HepG2 (cell line): ENCODE measurements at regions not wholly inside any gene's neighbourhood (a gene's known extent, or its start where the extent isn't known, plus 50 kb on each side); places are given as distances from the start of the nearest gene placed in this dataset.

ENCODE experiments used
- ATAC-seq: fragments of 200-7000 bp; cut with Tn5 transposase; 3 replicates; pipeline ENCODE4 v1.9.1; 2020; ENCODE audit warnings: mild to moderate bottlenecking, moderate library complexity
- BruUV-seq: library from RNA; stranded (reverse); fragments of 400-500 nt; replicated peaks from 2 replicates; lab custom pipeline; 2021; lab: Mats Ljungman, UMichigan
- CTCF ChIA-PET: fragments of 300-600 bp; formaldehyde crosslinking; extraction: SDS; loops from one replicate; lab custom pipeline; 2021; ENCODE audit warnings: low total read pairs, inconsistent platforms, low intra/inter-chr PET ratio; lab: Yijun Ruan, JAX
- POLR2A ChIA-PET: fragments of 350-600 bp; sonication (Branson Sonifier 250); formaldehyde crosslinking; loops from one replicate; lab custom pipeline; 2020; ENCODE audit warnings: antibody characterized with exemption, inconsistent platforms; lab: Yijun Ruan, JAX
- DNase-seq: peaks from one replicate; pipeline ENCODE4 v3.0.0-alpha.2; 2015; ENCODE audit warnings: low spot score
- FAIRE-seq: peaks from 3 replicates; lab custom pipeline; 2011; peaks lifted over from hg19 to GRCh38; lab: Jason Lieb, UNC
- H2AFZ ChIP-seq: one replicate; pipeline ENCODE4 v1.6.1; 2011; ENCODE audit warnings: low read length, inconsistent platforms
- H3K27ac ChIP-seq: fragments of 300-600 bp; 3 replicates; pipeline ENCODE4 v1.8.0; 2011; ENCODE audit warnings: mixed run types, mild to moderate bottlenecking, mixed read lengths, low read length, inconsistent platforms; ENCODE audit not compliant: insufficient read depth; ENCODE audit errors: extremely low read length
- H3K27me3 ChIP-seq, 2 experiments: fragments of 200-600 bp in 1 of 2; 2 replicates in 1 of 2; 3 replicates in 1 of 2; pipeline versions ENCODE4 v1.6.0 to v1.8.0; 2011; ENCODE audit warnings: low read length in 2 of 2, mild to moderate bottlenecking in 2 of 2, moderate library complexity in 2 of 2, inconsistent platforms in 1 of 2; ENCODE audit not compliant: insufficient read depth in 2 of 2, control insufficient read depth in 1 of 2
- H3K36me3 ChIP-seq, 2 experiments: fragments of 200-600 bp in 1 of 2; replicated peaks in 1 of 2; 2 replicates in 1 of 2; 3 replicates in 1 of 2; pipeline versions ENCODE4 v1.5.1 to v1.8.0; 2011; ENCODE audit warnings: low read length in 2 of 2, inconsistent platforms in 1 of 2; ENCODE audit not compliant: insufficient read depth in 2 of 2, control insufficient read depth in 1 of 2
- H3K4me1 ChIP-seq: 2 replicates; pipeline ENCODE4 v1.5.1; 2012; ENCODE audit warnings: low read length, inconsistent platforms; ENCODE audit not compliant: insufficient read depth
- H3K4me2 ChIP-seq: 2 replicates; pipeline ENCODE4 v1.6.0; 2011; ENCODE audit warnings: low read depth, low read length, inconsistent platforms
- H3K4me3 ChIP-seq, 3 experiments: fragments of 200-600 bp in 1 of 3; sonication (generic), shearing (Covaris generic) in 1 of 3; replicated peaks in 1 of 3; 2 replicates each; pipeline ENCODE4 v1.5.1; 2011 to 2016; ENCODE audit warnings: low read length in 3 of 3, inconsistent platforms in 2 of 3, low read depth in 2 of 3, mild to moderate bottlenecking in 2 of 3, control low read depth in 1 of 3, mixed read lengths in 1 of 3; ENCODE audit not compliant: insufficient read depth in 1 of 3
- H3K79me2 ChIP-seq: one replicate; pipeline ENCODE4 v1.6.1; 2011; ENCODE audit warnings: low read length, inconsistent platforms; ENCODE audit not compliant: insufficient read depth
- H3K9ac ChIP-seq: 2 replicates; pipeline ENCODE4 v1.6.0; 2011; ENCODE audit warnings: mild to moderate bottlenecking, low read depth, low read length, inconsistent platforms; ENCODE audit not compliant: insufficient read depth
- H3K9me3 ChIP-seq: 2 replicates; pipeline ENCODE4 v1.5.1; 2012; ENCODE audit warnings: mild to moderate bottlenecking, low read length
- H4K20me1 ChIP-seq: 2 replicates; pipeline ENCODE4 v1.6.0; 2011; ENCODE audit warnings: inconsistent platforms, mild to moderate bottlenecking, low read length, moderate library complexity; ENCODE audit not compliant: insufficient read depth
- NFRKB ChIP-seq: fragments of 450-650 bp; IDR thresholded peaks from 2 replicates; pipeline ENCODE4 v1.6.1; 2017
- RNF2 ChIP-seq: fragments of 450-650 bp; conservative IDR thresholded peaks from 2 replicates; pipeline ENCODE4 v1.6.1; 2016; ENCODE audit warnings: low read depth
- ZNF121 ChIP-seq: sonication (generic); formaldehyde crosslinking; IDR thresholded peaks from 2 replicates; pipeline ENCODE4 v1.5.0; 2020; ENCODE audit warnings: mild to moderate bottlenecking, missing genetic modification reagents
- ZNF343 ChIP-seq: sonication (generic); formaldehyde crosslinking; IDR thresholded peaks from 2 replicates; pipeline ENCODE4 v1.4.0; 2020; ENCODE audit warnings: mild to moderate bottlenecking, missing genetic modification reagents
- ZSCAN22 ChIP-seq: sonication (generic); formaldehyde crosslinking; IDR thresholded peaks from 2 replicates; pipeline ENCODE4 v1.4.0; 2020; ENCODE audit warnings: mild to moderate bottlenecking, missing genetic modification reagents
- WGBS: methylation state at CpG from one replicate; pipeline ENCODE4 v1.1.6; 2017; ENCODE audit warnings: low lambda C conversion rate; 5-methylcytosine and 5-hydroxymethylcytosine counted together
- in situ Hi-C: cut with HindIII; loops from 2 replicates; pipeline ENCODE4 v1.10.0; 2017; ENCODE audit warnings: low pct_unique_long_range_greater_than_20kb; ENCODE audit not compliant: extremely low pct_ligation_motif_present
- intact Hi-C: fragments of 100-400 bp; cut with micrococcal nuclease; formaldehyde crosslinking; loops from one replicate; pipeline ENCODE4 v1.10.0; 2022; ENCODE audit not compliant: unreplicated experiment
- TF ChIP-seq, protein P1 (sequence below): sonication (generic); formaldehyde crosslinking; IDR thresholded peaks from 2 replicates; pipeline ENCODE4 v1.5.0; 2020; ENCODE audit warnings: missing genetic modification reagents
- TF ChIP-seq, protein P2 (sequence below): IDR thresholded peaks from 2 replicates; pipeline ENCODE4 v1.6.1; 2018; ENCODE audit warnings: missing genetic modification reagents
- TF ChIP-seq, protein P3 (sequence below): sonication (generic); formaldehyde crosslinking; IDR thresholded peaks from 2 replicates; pipeline ENCODE4 v1.4.0; 2020; ENCODE audit warnings: missing genetic modification reagents, borderline replicate concordance

DNA sequence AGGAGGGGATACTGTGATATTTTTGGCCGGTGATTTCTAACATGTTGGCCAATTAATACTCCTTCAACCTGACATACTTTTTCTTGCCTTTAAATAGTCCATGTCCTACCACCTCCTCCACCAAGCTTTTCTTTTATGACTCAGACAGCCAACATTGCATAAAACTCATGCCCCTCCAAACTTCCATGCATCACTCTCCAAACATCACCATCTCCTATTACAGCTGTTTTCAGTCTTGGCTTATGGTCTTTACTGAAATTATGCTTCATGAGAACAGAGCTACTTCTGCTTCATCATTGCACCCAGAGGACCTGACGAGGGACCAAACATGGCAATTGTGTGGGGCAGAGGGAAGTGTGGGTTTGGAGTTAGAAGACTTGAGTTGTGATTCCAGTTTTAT is 305.4 kb downstream of the LPIN1 start:
- Histone ChIP-seq H3K36me3 (no peaks in the 10 kb centered on the region), H3K4me1 (no peaks in the 10 kb centered on the region), H2AFZ (no peak overlapping the region), H4K20me1 (no peaks in the 10 kb centered on the region), H3K27me3 (peaks cover 2 to 5% of the 10 kb centered on the region in 2 experiments; a peak in 2 of 5 replicates), H3K27ac (no peak overlapping the region), H3K9ac (no peak overlapping the region), H3K4me2 (no peak overlapping the region), H3K9me3 (no peaks in the 10 kb centered on the region), H3K4me3 (no peak overlapping the region), H3K79me2 (no peaks in the 10 kb centered on the region)
- no TSS peak for BruUV-seq
- DNase-seq (no peak), ATAC-seq (no peak), FAIRE-seq (no peak)
- in situ Hi-C loops: no loop called here
- TF ChIP-seq, protein P1, sequence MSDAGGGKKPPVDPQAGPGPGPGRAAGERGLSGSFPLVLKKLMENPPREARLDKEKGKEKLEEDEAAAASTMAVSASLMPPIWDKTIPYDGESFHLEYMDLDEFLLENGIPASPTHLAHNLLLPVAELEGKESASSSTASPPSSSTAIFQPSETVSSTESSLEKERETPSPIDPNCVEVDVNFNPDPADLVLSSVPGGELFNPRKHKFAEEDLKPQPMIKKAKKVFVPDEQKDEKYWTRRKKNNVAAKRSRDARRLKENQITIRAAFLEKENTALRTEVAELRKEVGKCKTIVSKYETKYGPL: no peak
- no peak for TF ChIP-seq ZNF121 (CRISPR knock-in tag)
- TF ChIP-seq, protein P2, sequence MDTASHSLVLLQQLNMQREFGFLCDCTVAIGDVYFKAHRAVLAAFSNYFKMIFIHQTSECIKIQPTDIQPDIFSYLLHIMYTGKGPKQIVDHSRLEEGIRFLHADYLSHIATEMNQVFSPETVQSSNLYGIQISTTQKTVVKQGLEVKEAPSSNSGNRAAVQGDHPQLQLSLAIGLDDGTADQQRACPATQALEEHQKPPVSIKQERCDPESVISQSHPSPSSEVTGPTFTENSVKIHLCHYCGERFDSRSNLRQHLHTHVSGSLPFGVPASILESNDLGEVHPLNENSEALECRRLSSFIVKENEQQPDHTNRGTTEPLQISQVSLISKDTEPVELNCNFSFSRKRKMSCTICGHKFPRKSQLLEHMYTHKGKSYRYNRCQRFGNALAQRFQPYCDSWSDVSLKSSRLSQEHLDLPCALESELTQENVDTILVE (CRISPR knock-in tag): no peak
- no peak for TF ChIP-seq NFRKB
- TF ChIP-seq RNF2: no peak
- TF ChIP-seq ZSCAN22 (CRISPR knock-in tag): no peak
- TF ChIP-seq, protein P3, sequence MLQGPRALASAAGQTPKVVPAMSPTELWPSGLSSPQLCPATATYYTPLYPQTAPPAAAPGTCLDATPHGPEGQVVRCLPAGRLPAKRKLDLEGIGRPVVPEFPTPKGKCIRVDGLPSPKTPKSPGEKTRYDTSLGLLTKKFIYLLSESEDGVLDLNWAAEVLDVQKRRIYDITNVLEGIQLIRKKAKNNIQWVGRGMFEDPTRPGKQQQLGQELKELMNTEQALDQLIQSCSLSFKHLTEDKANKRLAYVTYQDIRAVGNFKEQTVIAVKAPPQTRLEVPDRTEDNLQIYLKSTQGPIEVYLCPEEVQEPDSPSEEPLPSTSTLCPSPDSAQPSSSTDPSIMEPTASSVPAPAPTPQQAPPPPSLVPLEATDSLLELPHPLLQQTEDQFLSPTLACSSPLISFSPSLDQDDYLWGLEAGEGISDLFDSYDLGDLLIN (CRISPR knock-in tag): no peak
- TF ChIP-seq ZNF343: no peak
- intact Hi-C loops: no loop called here
- CTCF ChIA-PET: no interaction called here
- POLR2A ChIA-PET: no interaction called here
- WGBS: 45% methylated on average over 2 of the region's 2 CpGs
